HepG2 (cell line): ENCODE measurements at regions not wholly inside any gene's neighbourhood (a gene's known extent, or its start where the extent isn't known, plus 50 kb on each side); places are given as distances from the start of the nearest gene placed in this dataset.

Source experiments
- FOXK2 ChIP-seq: fragments of 450-650 bp; IDR thresholded peaks from 2 replicates; pipeline ENCODE4 v1.6.1; 2016
- KDM4B ChIP-seq: sonication (generic); formaldehyde crosslinking; IDR thresholded peaks from 2 replicates; pipeline ENCODE4 v1.4.0; 2020; ENCODE audit warnings: missing genetic modification reagents
- NR2F1 ChIP-seq, 2 experiments: fragments of 450-650 bp in 1 of 2; formaldehyde crosslinking in 1 of 2; IDR thresholded peaks; 2 replicates each; pipeline versions ENCODE4 v1.5.0 to v1.6.1; 2016 to 2020; ENCODE audit warnings: mild to moderate bottlenecking in 1 of 2, missing compliant biosample characterization in 1 of 2, missing genetic modification reagents in 1 of 2, moderate library complexity in 1 of 2
- PRPF4 ChIP-seq: fragments of 200-400 bp; formaldehyde crosslinking; IDR thresholded peaks from 2 replicates; pipeline ENCODE4 v1.6.1; 2016; ENCODE audit warnings: low read length, low read depth; ENCODE audit not compliant: poor library complexity, severe bottlenecking
- RAD21 ChIP-seq: fragments of 450-650 bp; formaldehyde crosslinking; IDR thresholded peaks from 2 replicates; pipeline ENCODE4 v1.5.0; 2020; ENCODE audit warnings: mild to moderate bottlenecking
- SIN3A ChIP-seq: IDR thresholded peaks from 2 replicates; pipeline ENCODE4 v1.6.1; 2011; ENCODE audit warnings: low read depth, mild to moderate bottlenecking, control low read depth, low read length, borderline replicate concordance
- ZNF224 ChIP-seq: sonication (generic); formaldehyde crosslinking; IDR thresholded peaks from 2 replicates; pipeline ENCODE4 v1.5.0; 2020; ENCODE audit warnings: mild to moderate bottlenecking, missing genetic modification reagents
- ZNF724P ChIP-seq: sonication (generic); formaldehyde crosslinking; IDR thresholded peaks from 2 replicates; pipeline ENCODE4 v1.8.0; 2022; ENCODE audit warnings: missing genetic modification reagents, borderline replicate concordance
- ZNF772 ChIP-seq: sonication (generic); formaldehyde crosslinking; IDR thresholded peaks from 2 replicates; pipeline ENCODE4 v1.5.0; 2020; ENCODE audit warnings: mild to moderate bottlenecking, missing genetic modification reagents
- TF ChIP-seq, protein P1 (sequence below): sonication (generic); formaldehyde crosslinking; IDR thresholded peaks from 2 replicates; pipeline ENCODE4 v1.5.0; 2020; ENCODE audit warnings: mild to moderate bottlenecking, missing genetic modification reagents, moderate library complexity
- TF ChIP-seq, protein P2 (sequence below): sonication (generic); formaldehyde crosslinking; IDR thresholded peaks from 2 replicates; pipeline ENCODE4 v1.5.0; 2020; ENCODE audit warnings: missing genetic modification reagents, mild to moderate bottlenecking, borderline replicate concordance

DNA sequence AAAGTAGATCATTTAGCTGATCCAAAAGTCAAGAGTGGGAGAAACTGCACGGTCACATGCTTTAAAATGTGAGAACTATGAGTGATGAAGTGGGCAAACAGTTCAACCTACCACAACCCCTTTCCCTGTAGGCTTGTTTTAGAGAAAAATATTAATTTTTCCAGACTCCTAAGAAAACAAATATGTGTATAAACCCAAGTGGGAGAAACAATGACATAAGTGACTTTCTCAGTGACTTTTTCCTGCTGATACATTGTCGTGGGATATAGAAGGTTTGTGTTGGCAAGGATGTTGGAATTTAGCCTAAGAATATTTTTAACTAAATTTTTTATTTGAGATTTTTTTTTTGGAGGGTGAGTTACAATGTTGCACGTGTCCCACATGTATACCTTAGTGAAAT, 321.7 kb downstream of the FIGN start:
- TF ChIP-seq FOXK2: no peak
- TF ChIP-seq, protein P1, sequence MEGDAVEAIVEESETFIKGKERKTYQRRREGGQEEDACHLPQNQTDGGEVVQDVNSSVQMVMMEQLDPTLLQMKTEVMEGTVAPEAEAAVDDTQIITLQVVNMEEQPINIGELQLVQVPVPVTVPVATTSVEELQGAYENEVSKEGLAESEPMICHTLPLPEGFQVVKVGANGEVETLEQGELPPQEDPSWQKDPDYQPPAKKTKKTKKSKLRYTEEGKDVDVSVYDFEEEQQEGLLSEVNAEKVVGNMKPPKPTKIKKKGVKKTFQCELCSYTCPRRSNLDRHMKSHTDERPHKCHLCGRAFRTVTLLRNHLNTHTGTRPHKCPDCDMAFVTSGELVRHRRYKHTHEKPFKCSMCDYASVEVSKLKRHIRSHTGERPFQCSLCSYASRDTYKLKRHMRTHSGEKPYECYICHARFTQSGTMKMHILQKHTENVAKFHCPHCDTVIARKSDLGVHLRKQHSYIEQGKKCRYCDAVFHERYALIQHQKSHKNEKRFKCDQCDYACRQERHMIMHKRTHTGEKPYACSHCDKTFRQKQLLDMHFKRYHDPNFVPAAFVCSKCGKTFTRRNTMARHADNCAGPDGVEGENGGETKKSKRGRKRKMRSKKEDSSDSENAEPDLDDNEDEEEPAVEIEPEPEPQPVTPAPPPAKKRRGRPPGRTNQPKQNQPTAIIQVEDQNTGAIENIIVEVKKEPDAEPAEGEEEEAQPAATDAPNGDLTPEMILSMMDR (CRISPR knock-in tag): no peak
- no peak for TF ChIP-seq NR2F1 (CRISPR knock-in tag; IDR thresholded peaks at IDR 0.05)
- TF ChIP-seq PRPF4: no peak
- TF ChIP-seq SIN3A: no peak
- no peak for TF ChIP-seq KDM4B
- no peak for TF ChIP-seq RAD21
- no peak for TF ChIP-seq ZNF772
- no peak for TF ChIP-seq ZNF224 (CRISPR knock-in tag)
- TF ChIP-seq, protein P2, sequence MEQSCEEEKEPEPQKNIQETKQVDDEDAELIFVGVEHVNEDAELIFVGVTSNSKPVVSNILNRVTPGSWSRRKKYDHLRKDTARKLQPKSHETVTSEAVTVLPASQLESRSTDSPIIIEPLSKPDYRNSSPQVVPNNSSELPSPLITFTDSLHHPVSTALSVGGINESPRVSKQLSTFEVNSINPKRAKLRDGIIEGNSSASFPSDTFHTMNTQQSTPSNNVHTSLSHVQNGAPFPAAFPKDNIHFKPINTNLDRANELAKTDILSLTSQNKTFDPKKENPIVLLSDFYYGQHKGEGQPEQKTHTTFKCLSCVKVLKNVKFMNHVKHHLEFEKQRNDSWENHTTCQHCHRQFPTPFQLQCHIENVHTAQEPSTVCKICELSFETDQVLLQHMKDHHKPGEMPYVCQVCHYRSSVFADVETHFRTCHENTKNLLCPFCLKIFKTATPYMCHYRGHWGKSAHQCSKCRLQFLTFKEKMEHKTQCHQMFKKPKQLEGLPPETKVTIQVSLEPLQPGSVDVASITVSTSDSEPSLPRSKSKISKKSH (CRISPR knock-in tag): no peak
- no peak for TF ChIP-seq ZNF724P (CRISPR knock-in tag)
